HUES6 (cell line): ENCODE measurements at regions not wholly inside any gene's neighbourhood (a gene's known extent, or its start where the extent isn't known, plus 50 kb on each side); places are given as distances from the start of the nearest gene placed in this dataset.

ENCODE experiments used
- H3K27ac ChIP-seq: 2 replicates; pipeline ENCODE4 v1.7.0; 2013; ENCODE audit warnings: low read depth, mild to moderate bottlenecking, low read length, inconsistent platforms
- H3K27me3 ChIP-seq: 2 replicates; pipeline ENCODE4 v1.6.1; 2013; ENCODE audit warnings: low read length; ENCODE audit not compliant: control insufficient read depth, insufficient read depth
- H3K36me3 ChIP-seq: 2 replicates; pipeline ENCODE4 v1.6.1; 2013; ENCODE audit warnings: low read length; ENCODE audit not compliant: control insufficient read depth, insufficient read depth
- H3K4me1 ChIP-seq: 2 replicates; pipeline ENCODE4 v1.6.1; 2013; ENCODE audit warnings: low read length; ENCODE audit not compliant: control insufficient read depth, insufficient read depth
- H3K4me3 ChIP-seq: 2 replicates; pipeline ENCODE4 v1.5.1; 2013; ENCODE audit warnings: low read depth, low read length
- H3K9ac ChIP-seq: one replicate; pipeline ENCODE4 v1.6.1; 2013; ENCODE audit warnings: mild to moderate bottlenecking, low read length
- H3K9me3 ChIP-seq: 2 replicates; pipeline ENCODE4 v1.6.1; 2013; ENCODE audit warnings: low read depth, low read length; ENCODE audit not compliant: control insufficient read depth, insufficient read depth

GRCh38 chr11:42625757-42626665 is 685.8 kb upstream of the API5 start:
- H3K36me3 ChIP-seq, result no peaks in the 10 kb centered on the region
- H3K4me3 ChIP-seq, result no peak overlapping the region
- H3K27ac ChIP-seq, result no peak overlapping the region
- H3K9ac ChIP-seq, result no peak overlapping the region
- H3K27me3 ChIP-seq, result no peaks in the 10 kb centered on the region
- H3K9me3 ChIP-seq, result no peaks in the 10 kb centered on the region
- H3K4me1 ChIP-seq, result peaks cover 4% of the 10 kb centered on the region; the same call in 1 of the 2 replicates

DNA sequence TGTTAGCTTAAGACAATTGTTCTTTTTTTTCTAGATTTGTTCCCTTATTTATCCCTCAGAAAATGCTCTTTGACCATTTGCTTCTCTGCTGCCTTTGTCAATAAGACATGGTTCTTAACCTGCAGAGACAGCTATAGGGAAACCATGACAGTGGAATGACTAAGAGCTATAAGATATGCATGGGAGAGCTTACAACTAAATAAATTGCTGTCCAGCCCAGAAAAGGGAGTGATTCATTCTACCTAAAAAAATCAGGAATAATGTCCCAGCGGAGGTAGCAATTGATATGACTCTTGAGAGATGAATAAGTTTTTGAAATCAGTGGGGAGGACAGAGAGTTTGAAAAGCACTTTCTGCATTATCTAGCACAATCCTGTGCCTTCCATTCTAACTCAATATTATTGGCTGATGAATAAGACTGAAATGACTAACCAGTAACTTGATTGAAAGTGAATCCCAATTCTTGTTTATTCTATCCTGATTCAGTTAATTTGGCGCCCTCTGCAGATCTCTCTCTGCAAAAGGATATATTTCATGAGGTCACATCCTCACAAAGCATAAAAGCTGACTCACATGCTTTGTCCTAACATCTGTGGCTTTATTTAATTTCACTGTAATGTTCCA is 680.5 kb upstream of the API5 start:
- H3K9ac ChIP-seq, result no peak overlapping the region
- H3K36me3 ChIP-seq, result no peaks in the 10 kb centered on the region
- H3K27me3 ChIP-seq, result no peaks in the 10 kb centered on the region
- no peak overlapping the region for H3K4me3 ChIP-seq
- peaks cover 4% of the 10 kb centered on the region; the same call in 1 of the 2 replicates for H3K4me1 ChIP-seq
- no peaks in the 10 kb centered on the region for H3K9me3 ChIP-seq
- H3K27ac ChIP-seq, result no peak overlapping the region

- no peak overlapping the region for H3K9ac ChIP-seq
Measured at GRCh38 chr11:42646959-42647358, 664.8 kb upstream of the API5 start.

GRCh38 chr11:42647993-42648392 is 663.8 kb upstream of the API5 start:
- Histone ChIP-seq H3K4me1 (peaks cover 9% of the 10 kb centered on the region), H3K9ac (no peak overlapping the region), H3K27me3 (no peaks in the 10 kb centered on the region), H3K4me3 (no peak overlapping the region), H3K36me3 (no peaks in the 10 kb centered on the region), H3K9me3 (no peaks in the 10 kb centered on the region), H3K27ac (no peak overlapping the region)

More at GRCh38 chr11:42646959-42647358, 664.8 kb upstream of the API5 start:
- Histone ChIP-seq H3K36me3 (no peaks in the 10 kb centered on the region), H3K27me3 (no peaks in the 10 kb centered on the region), H3K4me3 (no peak overlapping the region), H3K27ac (no peak overlapping the region), H3K4me1 (peaks cover 9% of the 10 kb centered on the region), H3K9me3 (no peaks in the 10 kb centered on the region)

- no peaks in the 10 kb centered on the region for H3K27me3 ChIP-seq
- H3K4me3 ChIP-seq, result no peak overlapping the region
- peaks cover 3% of the 10 kb centered on the region; the same call in 1 of the 2 replicates for H3K4me1 ChIP-seq
- no peaks in the 10 kb centered on the region for H3K9me3 ChIP-seq
- H3K9ac ChIP-seq, result no peak overlapping the region
- no peaks in the 10 kb centered on the region for H3K36me3 ChIP-seq
- H3K27ac ChIP-seq, result no peak overlapping the region
Measured at GRCh38 chr11:42651621-42652020, 660.2 kb upstream of the API5 start.

DNA sequence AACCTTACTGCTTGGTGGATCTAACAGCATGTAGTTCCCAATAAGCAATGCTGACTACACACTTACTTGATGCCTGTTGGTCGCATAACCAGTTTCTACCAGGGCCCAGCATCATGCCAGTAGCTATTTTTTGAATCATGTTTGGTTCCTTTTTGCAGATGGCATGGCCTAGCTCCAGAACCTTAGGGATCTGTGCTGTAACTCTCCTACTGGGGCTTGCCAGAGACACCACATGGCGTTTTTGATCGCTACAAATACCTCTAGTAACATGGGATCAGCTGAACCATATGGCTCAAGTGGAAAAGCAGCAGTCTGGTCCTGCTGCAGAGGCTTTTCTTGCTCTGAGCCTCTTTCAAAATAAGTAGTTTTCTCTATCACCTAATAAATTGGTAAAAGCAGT is 654.6 kb upstream of the API5 start:
- H3K4me3 ChIP-seq, result no peak overlapping the region
- no peak overlapping the region for H3K27ac ChIP-seq
- no peaks in the 10 kb centered on the region for H3K4me1 ChIP-seq
- no peaks in the 10 kb centered on the region for H3K27me3 ChIP-seq
- H3K9me3 ChIP-seq, result no peaks in the 10 kb centered on the region
- no peaks in the 10 kb centered on the region for H3K36me3 ChIP-seq
- no peak overlapping the region for H3K9ac ChIP-seq

GRCh38 chr11:42661942-42662341 is 649.9 kb upstream of the API5 start:
- no peaks in the 10 kb centered on the region for H3K4me1 ChIP-seq
- H3K9ac ChIP-seq, result no peak overlapping the region
- H3K9me3 ChIP-seq, result no peaks in the 10 kb centered on the region
- H3K27me3 ChIP-seq, result no peaks in the 10 kb centered on the region
- H3K27ac ChIP-seq, result no peak overlapping the region
- no peaks in the 10 kb centered on the region for H3K36me3 ChIP-seq
- H3K4me3 ChIP-seq, result no peak overlapping the region

- H3K4me1 ChIP-seq, result no peaks in the 10 kb centered on the region
- no peaks in the 10 kb centered on the region for H3K9me3 ChIP-seq
- H3K27ac ChIP-seq, result no peak overlapping the region
- no peaks in the 10 kb centered on the region for H3K27me3 ChIP-seq
- H3K36me3 ChIP-seq, result no peaks in the 10 kb centered on the region
- H3K9ac ChIP-seq, result no peak overlapping the region
- H3K4me3 ChIP-seq, result no peak overlapping the region
Measured at GRCh38 chr11:42669248-42669976, 642.4 kb upstream of the API5 start.

- Histone ChIP-seq H3K4me1 (no peaks in the 10 kb centered on the region), H3K9me3 (no peaks in the 10 kb centered on the region), H3K27ac (no peak overlapping the region), H3K4me3 (no peak overlapping the region), H3K36me3 (no peaks in the 10 kb centered on the region), H3K27me3 (no peaks in the 10 kb centered on the region), H3K9ac (no peak overlapping the region)
Measured at GRCh38 chr11:42674436-42674835, 637.4 kb upstream of the API5 start.

DNA sequence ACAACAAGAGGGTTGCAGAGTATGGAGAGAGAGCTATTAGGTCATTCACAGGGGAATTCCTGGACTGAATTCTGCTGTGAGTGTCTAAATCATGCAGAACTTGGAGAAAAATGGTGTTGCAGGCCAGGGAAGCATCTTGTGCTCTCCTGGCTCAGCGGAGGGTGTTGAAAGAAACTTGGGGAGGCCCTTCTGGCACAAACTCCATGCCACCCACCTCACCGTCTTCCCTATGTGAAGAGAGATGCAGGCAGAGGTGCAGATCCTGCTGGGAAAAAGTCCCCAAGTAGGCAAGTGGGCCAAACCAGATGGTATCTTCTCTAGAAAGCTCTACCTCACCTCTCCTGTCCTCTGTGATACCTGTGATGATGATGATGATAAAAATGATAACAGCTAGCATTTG is 604.3 kb upstream of the API5 start:
- Histone ChIP-seq H3K9me3 (no peaks in the 10 kb centered on the region), H3K4me1 (no peaks in the 10 kb centered on the region; the same call in 1 of the 2 replicates), H3K27ac (no peak overlapping the region), H3K36me3 (no peaks in the 10 kb centered on the region), H3K27me3 (no peaks in the 10 kb centered on the region), H3K4me3 (no peak overlapping the region), H3K9ac (no peak overlapping the region)

- Histone ChIP-seq H3K9me3 (no peaks in the 10 kb centered on the region), H3K27ac (no peak overlapping the region), H3K36me3 (no peaks in the 10 kb centered on the region), H3K27me3 (no peaks in the 10 kb centered on the region), H3K9ac (no peak overlapping the region), H3K4me3 (no peak overlapping the region), H3K4me1 (peaks cover 7% of the 10 kb centered on the region; the same call in 1 of the 2 replicates)
Measured at GRCh38 chr11:42709216-42709615, 602.6 kb upstream of the API5 start.
